ENCODE measurements at regions not wholly inside any gene's neighbourhood (a gene's known extent, or its start where the extent isn't known, plus 50 kb on each side); places are given as distances from the start of the nearest gene placed in this dataset.

DNA sequence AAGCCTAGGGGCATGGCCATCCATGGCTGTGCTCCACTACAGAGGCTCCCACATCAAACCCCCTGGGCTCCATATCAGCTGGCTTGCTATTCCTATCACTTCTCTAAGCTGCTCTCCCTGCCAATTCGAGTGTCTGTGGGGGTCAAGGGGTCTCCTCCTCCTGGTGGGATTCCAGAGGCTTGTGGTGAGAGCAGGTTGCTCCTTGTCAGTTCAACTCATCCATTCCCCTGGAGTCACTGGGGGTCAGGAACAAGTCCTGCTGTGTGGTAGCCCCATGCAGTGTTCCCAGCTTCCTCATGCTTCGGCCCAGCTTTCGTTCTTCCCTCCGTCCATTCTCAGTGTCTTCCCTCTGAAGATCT is 86.6 kb upstream of the UNC5B start:
- TF ChIP-seq, protein P1, sequence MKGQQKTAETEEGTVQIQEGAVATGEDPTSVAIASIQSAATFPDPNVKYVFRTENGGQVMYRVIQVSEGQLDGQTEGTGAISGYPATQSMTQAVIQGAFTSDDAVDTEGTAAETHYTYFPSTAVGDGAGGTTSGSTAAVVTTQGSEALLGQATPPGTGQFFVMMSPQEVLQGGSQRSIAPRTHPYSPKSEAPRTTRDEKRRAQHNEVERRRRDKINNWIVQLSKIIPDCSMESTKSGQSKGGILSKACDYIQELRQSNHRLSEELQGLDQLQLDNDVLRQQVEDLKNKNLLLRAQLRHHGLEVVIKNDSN (IDR thresholded peaks at IDR 0.05), result no peak
- TF ChIP-seq TEAD4 (IDR thresholded peaks at IDR 0.05), result no peak
- no peak for TF ChIP-seq NFIC (IDR thresholded peaks at IDR 0.05)
- TF ChIP-seq EGR1 (IDR thresholded peaks at IDR 0.05), result no peak
- TF ChIP-seq RAD21 (IDR thresholded peaks at IDR 0.05; ENCODE audit: low read depth), result no peak
- TF ChIP-seq, protein P2, sequence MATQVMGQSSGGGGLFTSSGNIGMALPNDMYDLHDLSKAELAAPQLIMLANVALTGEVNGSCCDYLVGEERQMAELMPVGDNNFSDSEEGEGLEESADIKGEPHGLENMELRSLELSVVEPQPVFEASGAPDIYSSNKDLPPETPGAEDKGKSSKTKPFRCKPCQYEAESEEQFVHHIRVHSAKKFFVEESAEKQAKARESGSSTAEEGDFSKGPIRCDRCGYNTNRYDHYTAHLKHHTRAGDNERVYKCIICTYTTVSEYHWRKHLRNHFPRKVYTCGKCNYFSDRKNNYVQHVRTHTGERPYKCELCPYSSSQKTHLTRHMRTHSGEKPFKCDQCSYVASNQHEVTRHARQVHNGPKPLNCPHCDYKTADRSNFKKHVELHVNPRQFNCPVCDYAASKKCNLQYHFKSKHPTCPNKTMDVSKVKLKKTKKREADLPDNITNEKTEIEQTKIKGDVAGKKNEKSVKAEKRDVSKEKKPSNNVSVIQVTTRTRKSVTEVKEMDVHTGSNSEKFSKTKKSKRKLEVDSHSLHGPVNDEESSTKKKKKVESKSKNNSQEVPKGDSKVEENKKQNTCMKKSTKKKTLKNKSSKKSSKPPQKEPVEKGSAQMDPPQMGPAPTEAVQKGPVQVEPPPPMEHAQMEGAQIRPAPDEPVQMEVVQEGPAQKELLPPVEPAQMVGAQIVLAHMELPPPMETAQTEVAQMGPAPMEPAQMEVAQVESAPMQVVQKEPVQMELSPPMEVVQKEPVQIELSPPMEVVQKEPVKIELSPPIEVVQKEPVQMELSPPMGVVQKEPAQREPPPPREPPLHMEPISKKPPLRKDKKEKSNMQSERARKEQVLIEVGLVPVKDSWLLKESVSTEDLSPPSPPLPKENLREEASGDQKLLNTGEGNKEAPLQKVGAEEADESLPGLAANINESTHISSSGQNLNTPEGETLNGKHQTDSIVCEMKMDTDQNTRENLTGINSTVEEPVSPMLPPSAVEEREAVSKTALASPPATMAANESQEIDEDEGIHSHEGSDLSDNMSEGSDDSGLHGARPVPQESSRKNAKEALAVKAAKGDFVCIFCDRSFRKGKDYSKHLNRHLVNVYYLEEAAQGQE (IDR thresholded peaks at IDR 0.05; ENCODE audit: low read depth), result no peak
- TF ChIP-seq, protein P3, sequence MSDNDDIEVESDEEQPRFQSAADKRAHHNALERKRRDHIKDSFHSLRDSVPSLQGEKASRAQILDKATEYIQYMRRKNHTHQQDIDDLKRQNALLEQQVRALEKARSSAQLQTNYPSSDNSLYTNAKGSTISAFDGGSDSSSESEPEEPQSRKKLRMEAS (IDR thresholded peaks at IDR 0.05), result no peak
- no peak for TF ChIP-seq TCF12 (IDR thresholded peaks at IDR 0.05; ENCODE audit: low read depth)

DNA sequence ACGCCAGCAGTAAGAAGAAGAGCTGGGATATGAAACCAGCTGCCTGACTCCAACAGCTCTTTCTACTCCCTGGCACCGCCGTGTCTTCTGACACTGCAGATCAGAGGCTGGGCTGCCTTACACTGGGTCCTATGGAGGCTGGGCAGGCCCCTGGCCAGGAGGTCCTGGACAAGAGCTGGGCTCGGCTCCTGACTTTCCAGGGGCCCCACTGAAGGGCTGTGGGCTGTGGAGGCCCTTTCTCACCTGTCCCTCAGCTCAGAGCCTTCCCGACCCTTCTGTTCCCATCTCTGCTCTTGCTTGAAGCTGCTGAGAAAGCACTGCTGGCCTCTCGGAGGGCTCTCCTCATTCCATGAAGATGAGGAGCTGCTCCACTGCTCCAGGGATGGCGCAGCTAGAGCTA is 85.9 kb upstream of the UNC5B start:
- no peak for TF ChIP-seq CEBPB (IDR thresholded peaks at IDR 0.05)
- TF ChIP-seq YY1 (IDR thresholded peaks at IDR 0.05; ENCODE audit: low read depth), result no peak
- no peak for TF ChIP-seq ZBTB7A (IDR thresholded peaks at IDR 0.05; ENCODE audit: low read depth)
- TF ChIP-seq, protein P3 (IDR thresholded peaks at IDR 0.05), result no peak
- TF ChIP-seq TAF1 (IDR thresholded peaks at IDR 0.05; ENCODE audit: low read depth), result no peak
- no peak for TF ChIP-seq FOXM1 (IDR thresholded peaks at IDR 0.05; ENCODE audit: borderline replicate concordance, low read depth)
- TF ChIP-seq TCF12 (IDR thresholded peaks at IDR 0.05; ENCODE audit: low read depth), result no peak
- no peak for TF ChIP-seq RAD21 (IDR thresholded peaks at IDR 0.05; ENCODE audit: low read depth)
- TF ChIP-seq, protein P1 (IDR thresholded peaks at IDR 0.05), result no peak
- TF ChIP-seq EP300 (IDR thresholded peaks at IDR 0.05; ENCODE audit: borderline replicate concordance), result no peak
- TF ChIP-seq EGR1 (IDR thresholded peaks at IDR 0.05), result no peak
- TF ChIP-seq, protein P2 (IDR thresholded peaks at IDR 0.05; ENCODE audit: low read depth), result no peak
- TF ChIP-seq CREB1 (IDR thresholded peaks at IDR 0.05; ENCODE audit: low read depth), result no peak
- no peak for TF ChIP-seq TEAD4 (IDR thresholded peaks at IDR 0.05)
- no peak for TF ChIP-seq NFIC (IDR thresholded peaks at IDR 0.05)

DNA sequence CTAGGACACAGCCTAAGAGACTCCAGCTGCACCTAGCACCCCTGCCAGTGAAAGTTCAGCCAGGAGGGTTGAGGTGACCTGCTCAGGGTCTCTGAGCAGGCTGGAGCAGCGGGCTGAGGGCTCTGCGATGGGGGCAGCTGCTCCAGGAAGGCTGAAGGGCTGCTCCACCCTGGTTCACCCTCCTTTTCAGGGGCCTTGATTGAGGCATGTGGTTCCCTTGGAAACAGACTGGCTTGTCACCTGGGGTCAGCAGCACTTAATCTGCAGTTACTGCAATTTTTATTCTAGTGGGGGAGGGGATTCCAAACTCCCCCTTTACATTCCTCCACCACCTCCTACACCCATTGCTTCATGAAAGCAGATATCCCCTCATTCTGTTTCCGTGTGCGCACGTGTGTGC is 85.3 kb upstream of the UNC5B start:
- TF ChIP-seq YY1 (IDR thresholded peaks at IDR 0.05; ENCODE audit: low read depth) (no peak), ZBTB7A (IDR thresholded peaks at IDR 0.05; ENCODE audit: low read depth) (no peak), TEAD4 (IDR thresholded peaks at IDR 0.05) (no peak), EP300 (IDR thresholded peaks at IDR 0.05; ENCODE audit: borderline replicate concordance) (no peak), EGR1 (IDR thresholded peaks at IDR 0.05) (no peak), CEBPB (IDR thresholded peaks at IDR 0.05) (no peak), NFIC (IDR thresholded peaks at IDR 0.05) (no peak), FOXM1 (IDR thresholded peaks at IDR 0.05; ENCODE audit: borderline replicate concordance, low read depth) (no peak), TAF1 (IDR thresholded peaks at IDR 0.05; ENCODE audit: low read depth) (no peak), CREB1 (IDR thresholded peaks at IDR 0.05; ENCODE audit: low read depth) (no peak), TCF12 (IDR thresholded peaks at IDR 0.05; ENCODE audit: low read depth) (no peak), RAD21 (IDR thresholded peaks at IDR 0.05; ENCODE audit: low read depth) (no peak)
- TF ChIP-seq, protein P2 (IDR thresholded peaks at IDR 0.05; ENCODE audit: low read depth), result no peak
- TF ChIP-seq, protein P3 (IDR thresholded peaks at IDR 0.05), result no peak
- TF ChIP-seq, protein P1 (IDR thresholded peaks at IDR 0.05), result no peak

DNA sequence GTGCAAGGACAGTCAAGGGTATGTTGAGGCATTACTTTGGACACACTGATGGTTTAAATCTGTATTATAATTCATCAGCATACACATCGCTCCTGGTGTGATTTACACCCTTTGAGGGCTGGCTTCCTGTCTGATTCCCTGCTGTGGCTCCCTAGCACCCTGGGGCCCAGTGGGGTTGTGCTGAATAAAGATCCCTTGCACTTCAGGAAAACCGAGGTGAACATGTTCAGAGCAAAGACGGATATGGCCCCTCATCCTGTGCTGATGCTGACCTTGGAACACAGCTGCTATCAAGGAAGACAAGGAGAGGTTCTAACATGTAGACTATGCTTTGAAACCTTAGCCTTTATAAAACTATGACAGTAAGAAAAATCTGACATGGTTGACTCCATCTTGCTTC is 84.6 kb upstream of the UNC5B start:
- TF ChIP-seq, protein P2 (IDR thresholded peaks at IDR 0.05; ENCODE audit: low read depth), result no peak
- no peak for TF ChIP-seq YY1 (IDR thresholded peaks at IDR 0.05; ENCODE audit: low read depth)
- no peak for TF ChIP-seq RAD21 (IDR thresholded peaks at IDR 0.05; ENCODE audit: low read depth)
- TF ChIP-seq ZBTB7A (IDR thresholded peaks at IDR 0.05; ENCODE audit: low read depth), result no peak
- no peak for TF ChIP-seq FOXM1 (IDR thresholded peaks at IDR 0.05; ENCODE audit: borderline replicate concordance, low read depth)
- TF ChIP-seq TAF1 (IDR thresholded peaks at IDR 0.05; ENCODE audit: low read depth), result no peak
- no peak for TF ChIP-seq EGR1 (IDR thresholded peaks at IDR 0.05)
- no peak for TF ChIP-seq NFIC (IDR thresholded peaks at IDR 0.05)
- no peak for TF ChIP-seq EP300 (IDR thresholded peaks at IDR 0.05; ENCODE audit: borderline replicate concordance)
- no peak for TF ChIP-seq CEBPB (IDR thresholded peaks at IDR 0.05)
- TF ChIP-seq, protein P3 (IDR thresholded peaks at IDR 0.05), result no peak
- no peak for TF ChIP-seq CREB1 (IDR thresholded peaks at IDR 0.05; ENCODE audit: low read depth)
- no peak for TF ChIP-seq TCF12 (IDR thresholded peaks at IDR 0.05; ENCODE audit: low read depth)
- no peak for TF ChIP-seq TEAD4 (IDR thresholded peaks at IDR 0.05)
- TF ChIP-seq, protein P1 (IDR thresholded peaks at IDR 0.05), result no peak

Data from Ishikawa (cell line).